Loucy (cell line): ENCODE measurements at regions not wholly inside any gene's neighbourhood (a gene's known extent, or its start where the extent isn't known, plus 50 kb on each side); places are given as distances from the start of the nearest gene placed in this dataset.

ENCODE experiments used
- H2AFZ ChIP-seq: fragments of 200-600 bp; sonication (generic); 2 replicates; pipeline ENCODE4 v1.6.0; 2016; ENCODE audit warnings: antibody characterized with exemption, mild to moderate bottlenecking, low read length, moderate library complexity
- H3F3A ChIP-seq: fragments of 200-600 bp; 2 replicates; pipeline ENCODE4 v1.6.0; 2016; ENCODE audit warnings: antibody characterized with exemption, low read depth, mild to moderate bottlenecking
- H3K27me3 ChIP-seq: fragments of 200-600 bp; sonication (generic); 2 replicates; pipeline ENCODE4 v1.6.1; 2014; ENCODE audit warnings: low read length, mild to moderate bottlenecking; ENCODE audit not compliant: insufficient read depth, poor library complexity, severe bottlenecking
- H3K36me3 ChIP-seq: fragments of 200-600 bp; sonication (generic); 2 replicates; pipeline ENCODE4 v1.6.1; 2016; ENCODE audit warnings: low read length; ENCODE audit not compliant: insufficient read depth
- H3K4me1 ChIP-seq: fragments of 200-600 bp; sonication (generic); 2 replicates; pipeline ENCODE4 v1.5.1; 2014; ENCODE audit warnings: low read length, mild to moderate bottlenecking; ENCODE audit not compliant: insufficient read depth, poor library complexity, severe bottlenecking
- H3K4me2 ChIP-seq: fragments of 200-600 bp; sonication (generic); 2 replicates; pipeline ENCODE4 v1.6.0; 2014; ENCODE audit warnings: antibody characterized with exemption, low read length, low read depth, mild to moderate bottlenecking; ENCODE audit not compliant: poor library complexity, severe bottlenecking
- H3K4me3 ChIP-seq: fragments of 200-600 bp; sonication (generic); 2 replicates; pipeline ENCODE4 v1.5.1; 2014; ENCODE audit warnings: low read length, mild to moderate bottlenecking, mixed read lengths; ENCODE audit not compliant: poor library complexity, severe bottlenecking
- H3K79me2 ChIP-seq: fragments of 200-600 bp; sonication (generic); 2 replicates; pipeline ENCODE4 v1.6.1; 2014; ENCODE audit warnings: low read length; ENCODE audit not compliant: insufficient read depth
- H3K9ac ChIP-seq: fragments of 200-600 bp; sonication (generic); 2 replicates; pipeline ENCODE4 v1.6.0; 2014; ENCODE audit warnings: mild to moderate bottlenecking, low read depth, low read length, moderate library complexity; ENCODE audit not compliant: poor library complexity, severe bottlenecking
- H3K9me2 ChIP-seq: fragments of 200-600 bp; sonication (generic); replicated peaks from 2 replicates; pipeline ENCODE4 v1.6.1; 2016; ENCODE audit warnings: low read depth, low read length, mixed read lengths
- H3K9me3 ChIP-seq: fragments of 200-600 bp; sonication (generic); 2 replicates; pipeline ENCODE4 v1.6.1; 2014; ENCODE audit warnings: mild to moderate bottlenecking, antibody characterized with exemption, low read length, low read depth; ENCODE audit not compliant: insufficient read depth
- H4K20me1 ChIP-seq: fragments of 200-600 bp; sonication (generic); 2 replicates; pipeline ENCODE4 v1.6.0; 2014; ENCODE audit warnings: antibody characterized with exemption, low read length, mild to moderate bottlenecking; ENCODE audit not compliant: insufficient read depth, poor library complexity, severe bottlenecking
- CTCF ChIP-seq: fragments of 200-600 bp; sonication (generic); conservative IDR thresholded peaks from 2 replicates; pipeline ENCODE4 v1.5.1; 2014; ENCODE audit warnings: mild to moderate bottlenecking, antibody characterized with exemption, low read length
- EZH2phosphoT487 ChIP-seq: fragments of 200-600 bp; IDR thresholded peaks from 2 replicates; pipeline ENCODE4 v1.6.1; 2018; ENCODE audit warnings: antibody characterized with exemption, mild to moderate bottlenecking, moderate library complexity, borderline replicate concordance

- H3K4me3 ChIP-seq, result no peak overlapping the region
- H3F3A ChIP-seq, result no peaks in the 10 kb centered on the region
- no peak overlapping the region for H2AFZ ChIP-seq
- H3K36me3 ChIP-seq, result no peaks in the 10 kb centered on the region
- H3K9me3 ChIP-seq, result no peaks in the 10 kb centered on the region
- H3K79me2 ChIP-seq, result no peaks in the 10 kb centered on the region
- no peaks in the 10 kb centered on the region for H4K20me1 ChIP-seq
- H3K9me2 ChIP-seq, result no peaks in the 10 kb centered on the region
- H3K9ac ChIP-seq, result no peak overlapping the region
- no peak overlapping the region for H3K4me2 ChIP-seq
- H3K4me1 ChIP-seq, result no peaks in the 10 kb centered on the region
- no peak for TF ChIP-seq CTCF
- no peak for TF ChIP-seq EZH2phosphoT487
- no peaks in the 10 kb centered on the region for H3K27me3 ChIP-seq
Observed at GRCh38 chr14:58721723-58722122, 84.0 kb downstream of the DACT1 start.

GRCh38 chr14:58722441-58722840 is 84.7 kb downstream of the DACT1 start:
- H3K79me2 ChIP-seq, result no peaks in the 10 kb centered on the region
- H3K9me3 ChIP-seq, result no peaks in the 10 kb centered on the region
- no peaks in the 10 kb centered on the region for H3K9me2 ChIP-seq
- no peak overlapping the region for H3K9ac ChIP-seq
- no peaks in the 10 kb centered on the region for H3K4me1 ChIP-seq
- no peak overlapping the region for H3K4me3 ChIP-seq
- no peaks in the 10 kb centered on the region for H4K20me1 ChIP-seq
- no peak overlapping the region for H2AFZ ChIP-seq
- no peaks in the 10 kb centered on the region for H3K27me3 ChIP-seq
- H3F3A ChIP-seq, result no peaks in the 10 kb centered on the region
- TF ChIP-seq EZH2phosphoT487 (no peak), CTCF (no peak)
- no peak overlapping the region for H3K4me2 ChIP-seq
- H3K36me3 ChIP-seq, result no peaks in the 10 kb centered on the region

GRCh38 chr14:58724206-58724605 is 86.4 kb downstream of the DACT1 start:
- no peaks in the 10 kb centered on the region for H4K20me1 ChIP-seq

More at GRCh38 chr14:58724206-58724605, 86.4 kb downstream of the DACT1 start:
- H3K9me2 ChIP-seq, result no peaks in the 10 kb centered on the region
- no peaks in the 10 kb centered on the region for H3K9me3 ChIP-seq
- H3K27me3 ChIP-seq, result no peaks in the 10 kb centered on the region
- H3K79me2 ChIP-seq, result no peaks in the 10 kb centered on the region
- H3K4me1 ChIP-seq, result no peaks in the 10 kb centered on the region
- no peaks in the 10 kb centered on the region for H3F3A ChIP-seq
- no peak for TF ChIP-seq CTCF
- no peak for TF ChIP-seq EZH2phosphoT487
- no peak overlapping the region for H3K4me2 ChIP-seq
- no peak overlapping the region for H3K9ac ChIP-seq
- no peak overlapping the region for H3K4me3 ChIP-seq
- H2AFZ ChIP-seq, result no peak overlapping the region
- H3K36me3 ChIP-seq, result no peaks in the 10 kb centered on the region
